KMS-11 (cell line): ENCODE measurements at regions not wholly inside any gene's neighbourhood (a gene's known extent, or its start where the extent isn't known, plus 50 kb on each side); places are given as distances from the start of the nearest gene placed in this dataset.

ENCODE experiments used
- H2AFZ ChIP-seq: fragments of 200-600 bp; sonication (generic); 2 replicates; pipeline ENCODE4 v1.6.1; 2016; ENCODE audit warnings: antibody characterized with exemption, mixed run types, low read depth
- H3K27ac ChIP-seq: fragments of 200-600 bp; sonication (generic); 2 replicates; pipeline ENCODE4 v1.6.1; 2016; ENCODE audit warnings: mild to moderate bottlenecking, mixed run types
- H3K27me3 ChIP-seq: fragments of 200-600 bp; sonication (generic); 2 replicates; pipeline ENCODE4 v1.6.1; 2017; ENCODE audit warnings: mild to moderate bottlenecking, low read depth, mixed run types, moderate library complexity; ENCODE audit not compliant: insufficient read depth
- H3K36me3 ChIP-seq: fragments of 200-600 bp; sonication (generic); 2 replicates; pipeline ENCODE4 v1.6.1; 2017; ENCODE audit warnings: mild to moderate bottlenecking, mixed run types; ENCODE audit not compliant: insufficient read depth
- H3K4me1 ChIP-seq: fragments of 200-600 bp; sonication (generic); 2 replicates; pipeline ENCODE4 v1.6.1; 2016; ENCODE audit warnings: mild to moderate bottlenecking, low read depth, mixed run types; ENCODE audit not compliant: poor library complexity, severe bottlenecking
- H3K4me2 ChIP-seq: fragments of 200-600 bp; sonication (generic); 2 replicates; pipeline ENCODE4 v1.7.0; 2016; ENCODE audit warnings: mild to moderate bottlenecking, mixed run types
- H3K4me3 ChIP-seq: fragments of 200-600 bp; sonication (generic); IDR thresholded peaks from 2 replicates; pipeline ENCODE4 v1.6.1; 2017; ENCODE audit warnings: low read depth, low read length, mixed read lengths; ENCODE audit not compliant: insufficient read depth
- H3K79me2 ChIP-seq: fragments of 200-600 bp; sonication (generic); 2 replicates; pipeline ENCODE4 v1.6.1; 2016; ENCODE audit warnings: low read depth, mixed run types; ENCODE audit not compliant: insufficient read depth
- H3K9ac ChIP-seq: fragments of 200-600 bp; sonication (generic); 2 replicates; pipeline ENCODE4 v1.6.1; 2016; ENCODE audit warnings: mild to moderate bottlenecking, mixed run types
- H4K20me1 ChIP-seq: fragments of 200-600 bp; sonication (generic); 2 replicates; pipeline ENCODE4 v1.6.1; 2016; ENCODE audit warnings: mild to moderate bottlenecking, mixed run types; ENCODE audit not compliant: insufficient read depth
- CTCF ChIP-seq: fragments of 200-600 bp; sonication (generic); conservative IDR thresholded peaks from 2 replicates; pipeline ENCODE4 v1.6.1; 2017; ENCODE audit warnings: low read depth, mild to moderate bottlenecking, antibody characterized with exemption, low read length, moderate library complexity, mixed read lengths

DNA sequence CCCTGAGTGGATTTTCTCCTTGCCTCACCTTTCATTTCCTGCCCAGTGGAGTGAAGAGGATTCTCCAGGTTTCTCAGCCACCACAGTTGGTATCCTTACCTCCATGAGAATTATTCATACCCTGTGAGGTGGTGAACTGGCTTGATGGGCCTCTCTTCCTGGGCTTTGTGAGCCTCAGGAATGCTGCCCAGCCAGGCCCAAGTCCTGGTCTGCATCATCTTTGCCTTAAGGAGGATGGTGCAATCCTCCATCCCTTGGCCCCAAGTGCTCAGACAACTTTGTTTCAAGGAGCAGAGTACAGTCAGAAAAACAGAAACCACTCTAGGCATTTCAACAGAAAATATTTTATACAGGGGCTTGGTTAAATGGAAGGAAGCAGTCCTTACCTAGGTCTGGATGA is 114.2 kb upstream of the CADM1 start:
- no peak overlapping the region for H3K4me2 ChIP-seq
- no peak overlapping the region for H2AFZ ChIP-seq
- no peaks in the 10 kb centered on the region for H3K36me3 ChIP-seq
- no peaks in the 10 kb centered on the region for H3K27me3 ChIP-seq
- H3K27ac ChIP-seq = no peak overlapping the region
- TF ChIP-seq CTCF = no peak
- no peak overlapping the region for H3K4me3 ChIP-seq
- H4K20me1 ChIP-seq = no peaks in the 10 kb centered on the region
- no peak overlapping the region for H3K9ac ChIP-seq
- H3K4me1 ChIP-seq = no peaks in the 10 kb centered on the region
- H3K79me2 ChIP-seq = no peaks in the 10 kb centered on the region

DNA sequence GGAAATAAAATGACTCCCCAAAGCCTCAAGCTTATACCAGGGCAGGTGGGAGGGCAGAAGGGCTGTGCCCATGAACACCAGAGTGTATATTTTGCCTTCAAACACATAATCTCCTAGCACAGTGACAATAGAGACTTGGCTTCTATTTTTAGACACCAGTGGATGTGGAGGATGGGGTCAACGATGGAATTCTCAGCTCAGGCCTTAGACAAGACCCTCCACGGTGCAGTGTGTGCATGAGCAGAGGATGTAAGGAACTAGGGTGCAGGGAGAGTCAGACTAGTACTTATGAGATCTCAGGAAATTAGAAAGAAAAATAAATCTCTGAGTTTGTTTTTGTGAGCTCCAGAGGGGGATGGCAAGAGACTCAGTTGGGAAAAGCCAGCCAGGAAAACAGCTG is 113.6 kb upstream of the CADM1 start:
- no peak overlapping the region for H2AFZ ChIP-seq
- H3K27ac ChIP-seq = no peak overlapping the region
- no peaks in the 10 kb centered on the region for H4K20me1 ChIP-seq
- H3K36me3 ChIP-seq = no peaks in the 10 kb centered on the region
- H3K4me2 ChIP-seq = no peak overlapping the region
- no peaks in the 10 kb centered on the region for H3K4me1 ChIP-seq
- H3K27me3 ChIP-seq = no peaks in the 10 kb centered on the region
- no peak for TF ChIP-seq CTCF
- no peak overlapping the region for H3K4me3 ChIP-seq
- no peaks in the 10 kb centered on the region for H3K79me2 ChIP-seq
- H3K9ac ChIP-seq = no peak overlapping the region

- no peak overlapping the region for H2AFZ ChIP-seq
- no peak for TF ChIP-seq CTCF
Observed at GRCh38 chr11:115616971-115617370, 112.8 kb upstream of the CADM1 start.

GRCh38 chr11:115613986-115614632 is 109.9 kb upstream of the CADM1 start:
- H3K79me2 ChIP-seq = no peaks in the 10 kb centered on the region
- H2AFZ ChIP-seq = no peak overlapping the region
- H3K4me2 ChIP-seq = no peak overlapping the region
- H3K4me1 ChIP-seq = no peaks in the 10 kb centered on the region
- no peak for TF ChIP-seq CTCF
- no peaks in the 10 kb centered on the region for H4K20me1 ChIP-seq
- H3K27ac ChIP-seq = no peak overlapping the region
- H3K27me3 ChIP-seq = no peaks in the 10 kb centered on the region
- H3K36me3 ChIP-seq = no peaks in the 10 kb centered on the region
- no peak overlapping the region for H3K9ac ChIP-seq
- H3K4me3 ChIP-seq = no peak overlapping the region

More at GRCh38 chr11:115616971-115617370, 112.8 kb upstream of the CADM1 start:
- Histone ChIP-seq H3K4me3 (no peak overlapping the region), H3K27ac (no peak overlapping the region), H3K9ac (no peak overlapping the region), H3K79me2 (no peaks in the 10 kb centered on the region), H3K4me1 (no peaks in the 10 kb centered on the region), H3K4me2 (no peak overlapping the region), H3K27me3 (no peaks in the 10 kb centered on the region), H3K36me3 (no peaks in the 10 kb centered on the region), H4K20me1 (no peaks in the 10 kb centered on the region)
